PC-9 (cell line): ENCODE measurements at regions not wholly inside any gene's neighbourhood (a gene's known extent, or its start where the extent isn't known, plus 50 kb on each side); places are given as distances from the start of the nearest gene placed in this dataset.
A peak's percentile ranks its signal among the peaks of the same experiment; 100 is the strongest.

ENCODE experiments used
- BruUV-seq: library from RNA; stranded (reverse); fragments of 400-500 nt; replicated peaks from 2 replicates; lab custom pipeline; 2021; lab: Mats Ljungman, UMichigan
- CTCF ChIA-PET: fragments of 300-600 bp; sonication (Branson Sonifier 250); formaldehyde crosslinking; loops from one replicate; lab custom pipeline; 2022; ENCODE audit warnings: antibody characterized with exemption; lab: Charles Lee
- POLR2A ChIA-PET: fragments of 300-600 bp; sonication (Branson Sonifier 250); formaldehyde crosslinking; loops from one replicate; lab custom pipeline; 2022; ENCODE audit warnings: antibody characterized with exemption; ENCODE audit not compliant: unreplicated experiment; lab: Charles Lee
- DNase-seq, 2 experiments: peaks; one replicate each; pipeline versions ENCODE4 v3.0.0 to v3.0.0-alpha.2; 2015 to 2022; ENCODE audit warnings: mixed read lengths in 1 of 2
- H2AFZ ChIP-seq: fragments of 200-600 bp; sonication (generic); 2 replicates; pipeline ENCODE4 v1.8.1; 2017; ENCODE audit warnings: antibody characterized with exemption
- H3F3A ChIP-seq: fragments of 200-600 bp; sonication (generic); 2 replicates; pipeline ENCODE4 v1.8.1; 2017; ENCODE audit warnings: antibody characterized with exemption, mild to moderate bottlenecking, low read depth; ENCODE audit not compliant: insufficient read depth
- H3K27ac ChIP-seq: fragments of 200-600 bp; sonication (generic); 2 replicates; pipeline ENCODE4 v1.6.1; 2016; ENCODE audit warnings: mixed run types
- H3K27me3 ChIP-seq: fragments of 200-600 bp; sonication (generic); 2 replicates; pipeline ENCODE4 v1.6.1; 2016; ENCODE audit warnings: low read depth, mixed run types; ENCODE audit not compliant: insufficient read depth
- H3K36me3 ChIP-seq: fragments of 200-600 bp; sonication (generic); 2 replicates; pipeline ENCODE4 v1.6.1; 2016; ENCODE audit warnings: low read depth, mixed run types
- H3K4me1 ChIP-seq: fragments of 200-600 bp; sonication (generic); replicated peaks from 2 replicates; pipeline ENCODE4 v1.6.1; 2016; ENCODE audit warnings: mixed run types; ENCODE audit not compliant: insufficient read depth
- H3K4me2 ChIP-seq: fragments of 200-600 bp; sonication (generic); 2 replicates; pipeline ENCODE4 v1.6.1; 2017; ENCODE audit warnings: mixed run types
- H3K4me3 ChIP-seq: fragments of 200-600 bp; sonication (generic); 2 replicates; pipeline ENCODE4 v1.6.1; 2016; ENCODE audit warnings: mixed run types
- H3K79me2 ChIP-seq: fragments of 200-600 bp; sonication (generic); 2 replicates; pipeline ENCODE4 v1.6.1; 2017; ENCODE audit warnings: low read depth, mixed run types
- H3K9me2 ChIP-seq: fragments of 200-600 bp; sonication (generic); 2 replicates; pipeline ENCODE4 v1.8.1; 2017; ENCODE audit warnings: mild to moderate bottlenecking; ENCODE audit not compliant: insufficient read depth
- H3K9me3 ChIP-seq: fragments of 200-600 bp; sonication (generic); 2 replicates; pipeline ENCODE4 v1.8.1; 2016; ENCODE audit warnings: low read depth; ENCODE audit not compliant: insufficient read depth
- H4K20me1 ChIP-seq: fragments of 200-600 bp; sonication (generic); 2 replicates; pipeline ENCODE4 v1.8.1; 2017; ENCODE audit not compliant: insufficient read depth
- EZH2 ChIP-seq: fragments of 200-600 bp; sonication (generic); IDR thresholded peaks from 2 replicates; pipeline ENCODE4 v1.8.0; 2017; ENCODE audit warnings: antibody characterized with exemption, low read depth
- intact Hi-C: fragments of 100-400 bp; cut with micrococcal nuclease; formaldehyde crosslinking; loops from one replicate; pipeline ENCODE4 v1.10.0; 2022; ENCODE audit not compliant: unreplicated experiment
- TF ChIP-seq, protein P1 (sequence below): fragments of 200-600 bp; sonication (generic); conservative IDR thresholded peaks from 2 replicates; pipeline ENCODE4 v1.6.1; 2017; ENCODE audit warnings: mixed run types, antibody characterized with exemption, mild to moderate bottlenecking, moderate library complexity

DNA sequence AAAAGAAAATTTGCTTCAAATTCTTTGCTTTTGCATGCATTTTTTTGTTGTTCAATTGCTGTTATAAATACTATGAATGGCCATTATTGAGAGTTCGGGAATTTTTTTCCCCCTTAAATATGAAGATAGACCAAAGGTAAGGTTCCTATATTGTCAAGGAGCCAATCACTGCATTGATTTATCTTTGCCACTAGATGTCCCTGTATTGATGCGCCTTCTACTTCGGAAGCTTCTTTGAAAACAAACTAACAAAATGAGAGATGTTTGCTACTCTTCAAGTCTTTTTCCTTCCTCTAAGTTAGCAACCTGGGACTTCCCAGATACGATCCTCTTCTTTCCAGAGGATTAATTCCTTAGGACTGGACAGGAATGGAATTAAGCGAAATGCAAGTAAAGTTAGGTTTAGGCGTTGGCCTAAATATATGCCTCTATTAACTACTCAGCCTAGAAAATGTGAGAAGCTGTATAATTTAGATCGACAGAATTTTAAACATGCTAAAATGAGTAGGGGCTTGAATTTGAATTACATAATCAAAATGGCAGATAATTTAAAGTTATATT is 318.1 kb downstream of the AEBP2 start:
- Histone ChIP-seq H3K4me1 (no peaks in the 10 kb centered on the region), H3K36me3 (no peaks in the 10 kb centered on the region), H3K4me2 (no peak overlapping the region), H3K27ac (no peak overlapping the region), H2AFZ (no peak overlapping the region), H3K9me3 (no peaks in the 10 kb centered on the region), H3K79me2 (no peaks in the 10 kb centered on the region), H4K20me1 (no peaks in the 10 kb centered on the region), H3K4me3 (no peak overlapping the region), H3K9me2 (no peaks in the 10 kb centered on the region; the same call in 1 of the 2 replicates), H3F3A (no peaks in the 10 kb centered on the region), H3K27me3 (no peaks in the 10 kb centered on the region)
- BruUV-seq: no TSS peak
- intact Hi-C loops: loop anchor here (5.0 kb wide), 4 partner anchors 135 to 845 kb away; no protein-coding TSS in a partner anchor
- TF ChIP-seq, protein P1, sequence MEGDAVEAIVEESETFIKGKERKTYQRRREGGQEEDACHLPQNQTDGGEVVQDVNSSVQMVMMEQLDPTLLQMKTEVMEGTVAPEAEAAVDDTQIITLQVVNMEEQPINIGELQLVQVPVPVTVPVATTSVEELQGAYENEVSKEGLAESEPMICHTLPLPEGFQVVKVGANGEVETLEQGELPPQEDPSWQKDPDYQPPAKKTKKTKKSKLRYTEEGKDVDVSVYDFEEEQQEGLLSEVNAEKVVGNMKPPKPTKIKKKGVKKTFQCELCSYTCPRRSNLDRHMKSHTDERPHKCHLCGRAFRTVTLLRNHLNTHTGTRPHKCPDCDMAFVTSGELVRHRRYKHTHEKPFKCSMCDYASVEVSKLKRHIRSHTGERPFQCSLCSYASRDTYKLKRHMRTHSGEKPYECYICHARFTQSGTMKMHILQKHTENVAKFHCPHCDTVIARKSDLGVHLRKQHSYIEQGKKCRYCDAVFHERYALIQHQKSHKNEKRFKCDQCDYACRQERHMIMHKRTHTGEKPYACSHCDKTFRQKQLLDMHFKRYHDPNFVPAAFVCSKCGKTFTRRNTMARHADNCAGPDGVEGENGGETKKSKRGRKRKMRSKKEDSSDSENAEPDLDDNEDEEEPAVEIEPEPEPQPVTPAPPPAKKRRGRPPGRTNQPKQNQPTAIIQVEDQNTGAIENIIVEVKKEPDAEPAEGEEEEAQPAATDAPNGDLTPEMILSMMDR: peak; percentile 62
- TF ChIP-seq EZH2: no peak
- POLR2A ChIA-PET: interaction anchor here (0.6 kb wide), 1 partner anchor 491 kb away, joined by 3 read pairs; no protein-coding TSS in a partner anchor
- DNase-seq: no peak
- CTCF ChIA-PET: no interaction called here

DNA sequence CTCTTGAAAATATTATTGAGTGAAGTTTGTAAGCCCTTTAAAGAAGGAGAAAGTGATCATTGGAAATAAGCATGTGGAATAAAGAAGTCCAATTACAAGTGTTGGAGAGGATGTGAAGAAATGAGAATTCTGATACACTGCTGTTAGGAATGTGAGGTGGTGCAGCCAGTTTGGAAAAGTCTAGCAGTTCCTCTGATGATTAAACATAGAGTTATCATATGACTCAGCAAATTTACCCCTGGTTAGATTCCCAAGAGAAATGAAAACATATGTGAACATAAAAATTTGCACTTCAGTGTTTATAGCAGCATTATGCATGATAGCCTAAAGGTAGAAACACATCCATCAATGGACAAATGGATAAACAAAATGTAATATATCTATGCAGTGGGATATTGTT is 319.9 kb downstream of the AEBP2 start:
- POLR2A ChIA-PET: no interaction called here
- BruUV-seq: no TSS peak
- H4K20me1 ChIP-seq: no peaks in the 10 kb centered on the region
- H3K79me2 ChIP-seq: no peaks in the 10 kb centered on the region
- DNase-seq: no peak
- H2AFZ ChIP-seq: no peak overlapping the region
- H3K4me2 ChIP-seq: no peak overlapping the region
- intact Hi-C loops: loop anchor here (5.0 kb wide), 4 partner anchors 133 to 843 kb away; no protein-coding TSS in a partner anchor
- no peaks in the 10 kb centered on the region; the same call in 1 of the 2 replicates for H3K9me2 ChIP-seq
- H3K4me1 ChIP-seq: no peaks in the 10 kb centered on the region
- CTCF ChIA-PET: no interaction called here
- H3K36me3 ChIP-seq: no peaks in the 10 kb centered on the region
- H3K9me3 ChIP-seq: no peaks in the 10 kb centered on the region
- TF ChIP-seq, protein P1: no peak
- no peak for TF ChIP-seq EZH2
- H3F3A ChIP-seq: no peaks in the 10 kb centered on the region
- H3K4me3 ChIP-seq: no peak overlapping the region
- no peaks in the 10 kb centered on the region for H3K27me3 ChIP-seq
- no peak overlapping the region for H3K27ac ChIP-seq

DNA sequence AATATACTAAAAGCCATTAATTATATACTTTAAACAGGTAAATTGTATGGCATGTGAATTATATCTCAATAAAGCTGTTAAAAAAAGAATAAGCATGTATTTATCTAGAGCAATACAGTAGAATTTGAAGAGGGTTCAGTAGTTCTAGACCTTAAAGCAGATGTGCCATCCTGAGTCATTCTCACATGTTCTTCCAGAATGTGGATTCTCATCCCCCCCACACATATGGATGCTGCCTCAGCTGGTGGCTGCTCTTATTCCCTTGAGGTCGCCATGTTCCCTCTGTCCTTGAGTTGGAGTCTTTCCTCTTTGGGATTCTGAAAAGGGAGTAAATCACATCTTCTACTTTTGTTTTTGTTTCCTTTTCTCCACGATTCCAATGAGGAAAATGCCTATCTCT is 321.3 kb downstream of the AEBP2 start:
- H3K79me2 ChIP-seq: no peaks in the 10 kb centered on the region
- no peaks in the 10 kb centered on the region for H3K4me1 ChIP-seq
- no peaks in the 10 kb centered on the region for H3K9me3 ChIP-seq
- CTCF ChIA-PET: no interaction called here
- H2AFZ ChIP-seq: no peak overlapping the region
- intact Hi-C loops: no loop called here
- H3F3A ChIP-seq: no peaks in the 10 kb centered on the region
- POLR2A ChIA-PET: no interaction called here
- H3K36me3 ChIP-seq: no peaks in the 10 kb centered on the region
- no peak overlapping the region for H3K27ac ChIP-seq
- TF ChIP-seq EZH2: no peak
- TF ChIP-seq, protein P1: no peak
- no peak overlapping the region for H3K4me2 ChIP-seq
- DNase-seq: no peak
- no peaks in the 10 kb centered on the region for H3K27me3 ChIP-seq
- BruUV-seq: no TSS peak
- H4K20me1 ChIP-seq: no peaks in the 10 kb centered on the region
- no peaks in the 10 kb centered on the region; the same call in 1 of the 2 replicates for H3K9me2 ChIP-seq
- H3K4me3 ChIP-seq: no peak overlapping the region
